B cell (primary cell): ENCODE measurements at regions not wholly inside any gene's neighbourhood (a gene's known extent, or its start where the extent isn't known, plus 50 kb on each side); places are given as distances from the start of the nearest gene placed in this dataset.

Experiments used
- CTCF ChIP-seq: fragments of 200-600 bp; IDR thresholded peaks from one replicate; pipeline ENCODE4 v1.8.0; 2022; ENCODE audit warnings: antibody characterized with exemption, mild to moderate bottlenecking
- EZH2 ChIP-seq: IDR thresholded peaks from 2 replicates; pipeline ENCODE4 v1.6.1; 2012; ENCODE audit warnings: borderline replicate concordance, low read depth, mild to moderate bottlenecking, moderate library complexity, low read length; ENCODE audit not compliant: insufficient read depth, poor library complexity, severe bottlenecking

GRCh38 chr13:31638577-31638976 is 100.7 kb upstream of the RXFP2 start:
- no peak for TF ChIP-seq CTCF
- no peak for TF ChIP-seq EZH2
